ENCODE measurements at regions not wholly inside any gene's neighbourhood (a gene's known extent, or its start where the extent isn't known, plus 50 kb on each side); places are given as distances from the start of the nearest gene placed in this dataset.

DNA sequence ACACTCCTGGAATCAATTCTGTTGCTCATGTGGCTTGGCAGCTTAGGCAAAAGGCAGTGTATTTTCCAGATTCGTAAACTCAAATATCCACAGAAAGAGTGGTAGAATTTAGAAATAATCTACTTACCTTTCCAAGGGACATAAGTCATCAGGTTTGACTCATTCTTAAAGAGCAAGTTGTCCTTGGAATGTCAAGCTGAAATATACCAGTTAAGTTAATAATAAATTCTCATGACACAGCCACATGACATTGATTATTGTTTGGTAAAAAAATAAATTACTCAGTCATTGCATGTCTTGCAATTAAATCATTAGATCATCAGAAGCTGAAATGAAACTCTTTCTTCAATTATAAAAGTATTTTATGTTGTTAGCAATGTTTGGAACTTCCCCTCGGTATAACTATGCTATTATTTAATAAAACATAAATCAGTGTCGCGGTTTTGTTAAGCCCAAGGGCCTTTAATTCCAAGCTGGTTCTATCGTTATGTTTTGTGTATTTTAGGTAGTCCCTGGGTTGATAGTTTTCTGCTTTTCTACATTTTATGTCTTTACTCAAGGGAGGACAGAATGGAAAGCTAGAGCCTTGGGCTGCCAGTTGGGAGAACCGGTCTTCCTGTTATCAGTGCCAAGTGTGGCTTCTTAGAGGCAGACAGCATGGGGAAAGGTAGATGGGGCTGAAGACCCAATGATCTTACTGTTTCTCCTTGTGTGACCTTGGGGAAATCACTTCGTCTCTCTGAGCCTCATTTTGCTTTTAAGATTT is 79.3 kb upstream of the PRLR start:
- ChIA-PET RAD21 (ENCODE audit: low non-redundant PET in 1 of 2, low total read pairs in 2 of 2, uncharacterized antibody in 2 of 2, unreplicated experiment in 2 of 2) (no interaction called here), CTCF (no interaction called here), POLR2A (no interaction called here)
- Histone ChIP-seq H3K4me3 (replicated peaks in 1 of 2; ENCODE audit: low read depth in 1 of 2, low read length in 2 of 2) (no peak overlapping the region), H3K27ac (ENCODE audit: low read depth, low read length) (no peak overlapping the region), H3K9ac (ENCODE audit: low read length) (no peak overlapping the region), H3K27me3 (ENCODE audit: insufficient read depth, low read length) (no peaks in the 10 kb centered on the region; the same call in none of the 2 replicates), H4K20me1 (ENCODE audit: insufficient read depth) (no peaks in the 10 kb centered on the region), H3K9me3 (ENCODE audit: control insufficient read depth in 1 of 2, insufficient read depth in 1 of 2, low read depth in 1 of 2, low read length in 2 of 2) (no peaks in the 10 kb centered on the region), H2AFZ (ENCODE audit: low read depth, low read length, poor library complexity, severe bottlenecking) (no peak overlapping the region), H3K9me2 (ENCODE audit: insufficient read depth) (no peaks in the 10 kb centered on the region), H3K4me1 (ENCODE audit: control insufficient read depth in 1 of 2, insufficient read depth in 2 of 2, low read length in 2 of 2) (no peaks in the 10 kb centered on the region), H3K79me2 (ENCODE audit: insufficient read depth, low read length) (no peaks in the 10 kb centered on the region), H3K36me3 (ENCODE audit: control insufficient read depth in 1 of 2, insufficient read depth in 2 of 2, low read length in 2 of 2) (no peaks in the 10 kb centered on the region), H3K4me2 (ENCODE audit: low read length) (no peak overlapping the region)
- intact Hi-C loops (cut with micrococcal nuclease) = no loop called here
- TF ChIP-seq, protein P1, sequence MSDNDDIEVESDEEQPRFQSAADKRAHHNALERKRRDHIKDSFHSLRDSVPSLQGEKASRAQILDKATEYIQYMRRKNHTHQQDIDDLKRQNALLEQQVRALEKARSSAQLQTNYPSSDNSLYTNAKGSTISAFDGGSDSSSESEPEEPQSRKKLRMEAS (IDR thresholded peaks at IDR 0.05) = no peak
- TF ChIP-seq TCF7L2 (IDR thresholded peaks at IDR 0.05; ENCODE audit: borderline replicate concordance, extremely low read depth, insufficient read depth, insufficient read length) (no peak), RAD21 (IDR thresholded peaks at IDR 0.05; ENCODE audit: low read depth) (no peak), JUND (IDR thresholded peaks at IDR 0.05) (no peak), REST (IDR thresholded peaks at IDR 0.05; ENCODE audit: low read depth) (no peak), FOSL1 (IDR thresholded peaks at IDR 0.05; ENCODE audit: low read depth) (no peak), SP1 (IDR thresholded peaks at IDR 0.05; ENCODE audit: low read depth) (no peak), CBX3 (IDR thresholded peaks at IDR 0.05; ENCODE audit: low read depth) (no peak), YY1 (IDR thresholded peaks at IDR 0.05; ENCODE audit: extremely low read depth, insufficient replicate concordance, low read depth, low read length) (no peak), SRF (IDR thresholded peaks at IDR 0.05; ENCODE audit: low read depth) (no peak), SIN3A (IDR thresholded peaks at IDR 0.05; ENCODE audit: low read depth) (no peak), EGR1 (IDR thresholded peaks at IDR 0.05; ENCODE audit: low read depth) (no peak)
- TF ChIP-seq, protein P2, sequence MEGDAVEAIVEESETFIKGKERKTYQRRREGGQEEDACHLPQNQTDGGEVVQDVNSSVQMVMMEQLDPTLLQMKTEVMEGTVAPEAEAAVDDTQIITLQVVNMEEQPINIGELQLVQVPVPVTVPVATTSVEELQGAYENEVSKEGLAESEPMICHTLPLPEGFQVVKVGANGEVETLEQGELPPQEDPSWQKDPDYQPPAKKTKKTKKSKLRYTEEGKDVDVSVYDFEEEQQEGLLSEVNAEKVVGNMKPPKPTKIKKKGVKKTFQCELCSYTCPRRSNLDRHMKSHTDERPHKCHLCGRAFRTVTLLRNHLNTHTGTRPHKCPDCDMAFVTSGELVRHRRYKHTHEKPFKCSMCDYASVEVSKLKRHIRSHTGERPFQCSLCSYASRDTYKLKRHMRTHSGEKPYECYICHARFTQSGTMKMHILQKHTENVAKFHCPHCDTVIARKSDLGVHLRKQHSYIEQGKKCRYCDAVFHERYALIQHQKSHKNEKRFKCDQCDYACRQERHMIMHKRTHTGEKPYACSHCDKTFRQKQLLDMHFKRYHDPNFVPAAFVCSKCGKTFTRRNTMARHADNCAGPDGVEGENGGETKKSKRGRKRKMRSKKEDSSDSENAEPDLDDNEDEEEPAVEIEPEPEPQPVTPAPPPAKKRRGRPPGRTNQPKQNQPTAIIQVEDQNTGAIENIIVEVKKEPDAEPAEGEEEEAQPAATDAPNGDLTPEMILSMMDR (IDR thresholded peaks at IDR 0.05 in 2 of 3, conservative IDR thresholded peaks at IDR 0.05 in 1 of 3; ENCODE audit: borderline replicate concordance in 1 of 3, insufficient read depth in 1 of 3, low read depth in 2 of 3, low read length in 2 of 3) = no peak
- no peak for DNase-seq (ENCODE audit: low read depth, low spot score)
- no peak for ATAC-seq
- BruUV-seq (replicated peaks) = no TSS peak

Measured in HCT116 (cell line).